Activated B cell treated with CpG ODN at 0.5 μM for 24 hours (primary cell): ENCODE measurements at regions not wholly inside any gene's neighbourhood (a gene's known extent, or its start where the extent isn't known, plus 50 kb on each side); places are given as distances from the start of the nearest gene placed in this dataset.

Experiments
- ATAC-seq: fragments of 200-7000 bp; cut with Tn5 transposase; one replicate; pipeline ENCODE4 v1.10.0; 2021; ENCODE audit warnings: low read depth, mild to moderate bottlenecking, moderate library complexity
- CTCF ChIA-PET: fragments of 350-600 bp; sonication (Branson Sonifier 250); formaldehyde crosslinking; loops from one replicate; lab custom pipeline; 2021; ENCODE audit warnings: antibody characterized with exemption; lab: Charles Lee
- POLR2A ChIA-PET: fragments of 350-600 bp; sonication (Branson Sonifier 250); formaldehyde crosslinking; loops from one replicate; lab custom pipeline; 2021; ENCODE audit warnings: antibody characterized with exemption; lab: Charles Lee
- DNase-seq: peaks from one replicate; pipeline ENCODE4 v3.0.0; 2022
- H3K27ac Mint-ChIP-seq: one replicate; pipeline ENCODE4 v1.8.0; 2020; ENCODE audit warnings: mixed read lengths
- H3K27me3 Mint-ChIP-seq: one replicate; pipeline ENCODE4 v1.8.0; 2021; ENCODE audit warnings: mixed read lengths
- H3K36me3 Mint-ChIP-seq: one replicate; pipeline ENCODE4 v1.8.0; 2021; ENCODE audit warnings: low read depth, mixed read lengths
- H3K4me1 Mint-ChIP-seq: one replicate; pipeline ENCODE4 v1.8.0; 2021; ENCODE audit warnings: mixed read lengths
- H3K4me3 Mint-ChIP-seq: one replicate; pipeline ENCODE4 v1.8.0; 2020; ENCODE audit warnings: mild to moderate bottlenecking, mixed read lengths
- H3K9me3 Mint-ChIP-seq: one replicate; pipeline ENCODE4 v1.8.0; 2020; ENCODE audit warnings: mixed read lengths
- intact Hi-C: fragments of 100-400 bp; cut with micrococcal nuclease; formaldehyde crosslinking; loops from one replicate; pipeline ENCODE4 v1.15.1; 2024
- TF ChIP-seq, protein P1 (sequence below): fragments of 200-600 bp; IDR thresholded peaks from one replicate; pipeline ENCODE4 v1.8.0; 2022; ENCODE audit warnings: antibody characterized with exemption, mild to moderate bottlenecking

DNA sequence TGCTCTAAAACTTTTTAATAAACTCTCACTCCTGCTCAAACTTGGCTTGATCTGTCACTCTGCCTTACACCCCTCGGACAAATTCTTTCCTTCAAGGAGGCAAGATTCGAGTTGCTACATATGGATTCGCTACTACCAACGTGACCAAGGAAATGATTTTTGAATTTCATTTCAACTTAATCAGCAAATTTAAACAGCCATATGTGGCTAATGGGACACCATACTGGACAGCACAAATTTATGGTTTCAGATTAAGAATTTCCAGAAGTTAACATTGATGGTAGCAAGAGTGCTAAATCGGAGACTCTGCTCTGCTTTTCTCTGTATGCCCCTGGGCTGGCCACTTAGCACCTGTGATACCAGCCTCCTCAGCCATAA, 318.2 kb upstream of the PSMD7 start:
- Mint-ChIP-seq H3K9me3 (peaks cover 22% of the 10 kb centered on the region), H3K27ac (no peak overlapping the region), H3K4me1 (no peaks in the 10 kb centered on the region), H3K27me3 (peaks cover 2% of the 10 kb centered on the region), H3K4me3 (no peak overlapping the region), H3K36me3 (no peaks in the 10 kb centered on the region)
- intact Hi-C loops: no loop called here
- TF ChIP-seq, protein P1, sequence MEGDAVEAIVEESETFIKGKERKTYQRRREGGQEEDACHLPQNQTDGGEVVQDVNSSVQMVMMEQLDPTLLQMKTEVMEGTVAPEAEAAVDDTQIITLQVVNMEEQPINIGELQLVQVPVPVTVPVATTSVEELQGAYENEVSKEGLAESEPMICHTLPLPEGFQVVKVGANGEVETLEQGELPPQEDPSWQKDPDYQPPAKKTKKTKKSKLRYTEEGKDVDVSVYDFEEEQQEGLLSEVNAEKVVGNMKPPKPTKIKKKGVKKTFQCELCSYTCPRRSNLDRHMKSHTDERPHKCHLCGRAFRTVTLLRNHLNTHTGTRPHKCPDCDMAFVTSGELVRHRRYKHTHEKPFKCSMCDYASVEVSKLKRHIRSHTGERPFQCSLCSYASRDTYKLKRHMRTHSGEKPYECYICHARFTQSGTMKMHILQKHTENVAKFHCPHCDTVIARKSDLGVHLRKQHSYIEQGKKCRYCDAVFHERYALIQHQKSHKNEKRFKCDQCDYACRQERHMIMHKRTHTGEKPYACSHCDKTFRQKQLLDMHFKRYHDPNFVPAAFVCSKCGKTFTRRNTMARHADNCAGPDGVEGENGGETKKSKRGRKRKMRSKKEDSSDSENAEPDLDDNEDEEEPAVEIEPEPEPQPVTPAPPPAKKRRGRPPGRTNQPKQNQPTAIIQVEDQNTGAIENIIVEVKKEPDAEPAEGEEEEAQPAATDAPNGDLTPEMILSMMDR: no peak
- DNase-seq (no peak), ATAC-seq (no peak)
- ChIA-PET CTCF (no interaction called here), POLR2A (no interaction called here)

DNA sequence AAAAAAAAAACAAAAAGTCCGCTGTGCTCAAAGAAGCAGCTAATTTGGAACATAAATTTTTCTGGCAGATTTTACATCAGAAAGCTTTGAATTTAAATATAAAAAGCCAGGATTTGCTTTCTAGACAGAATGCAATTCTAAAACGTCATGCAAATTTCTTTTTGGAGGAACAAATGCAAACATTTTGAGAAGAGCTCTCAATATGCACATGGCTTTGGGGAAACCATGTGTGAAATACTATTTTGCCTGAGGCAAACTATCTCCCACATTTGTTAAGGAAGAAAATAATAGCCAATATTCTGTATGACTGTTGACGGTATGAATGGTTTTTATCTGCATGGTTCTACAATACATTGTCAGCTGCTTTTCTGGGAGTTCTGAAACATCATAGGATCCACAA, 320.0 kb upstream of the PSMD7 start:
- TF ChIP-seq, protein P1: no peak

DNA sequence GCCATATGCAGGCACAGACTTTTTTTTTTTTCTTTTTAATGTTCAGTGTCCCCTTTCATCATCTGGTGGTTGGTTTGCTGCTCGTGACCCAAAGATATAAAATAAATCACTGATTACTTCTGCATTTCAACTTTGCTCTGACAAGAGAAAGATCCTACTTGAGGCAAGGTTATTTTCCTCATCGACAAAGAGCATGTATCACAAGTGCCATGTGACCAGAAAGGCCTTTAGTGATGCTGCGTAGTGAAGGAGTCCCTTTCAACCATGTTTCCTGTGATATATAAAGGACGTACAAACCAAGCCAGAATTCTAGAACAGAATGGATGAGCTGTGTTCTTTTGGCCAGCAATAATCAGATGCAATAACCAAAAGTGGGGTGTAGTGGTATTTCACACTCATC, 323.4 kb upstream of the PSMD7 start:
- POLR2A ChIA-PET: no interaction called here
- ATAC-seq: no peak
- H3K36me3 Mint-ChIP-seq: no peaks in the 10 kb centered on the region

More for the DNA sequence above, 320.0 kb upstream of the PSMD7 start:
- H3K36me3 Mint-ChIP-seq: no peaks in the 10 kb centered on the region
- intact Hi-C loops: no loop called here
- H3K4me1 Mint-ChIP-seq: no peaks in the 10 kb centered on the region
- ATAC-seq (no peak), DNase-seq (no peak)
- H3K9me3 Mint-ChIP-seq: peaks cover 8% of the 10 kb centered on the region
- CTCF ChIA-PET: no interaction called here
- H3K27ac Mint-ChIP-seq: no peak overlapping the region
- no peak overlapping the region for H3K4me3 Mint-ChIP-seq
- POLR2A ChIA-PET: no interaction called here
- peaks cover 2% of the 10 kb centered on the region for H3K27me3 Mint-ChIP-seq

DNA sequence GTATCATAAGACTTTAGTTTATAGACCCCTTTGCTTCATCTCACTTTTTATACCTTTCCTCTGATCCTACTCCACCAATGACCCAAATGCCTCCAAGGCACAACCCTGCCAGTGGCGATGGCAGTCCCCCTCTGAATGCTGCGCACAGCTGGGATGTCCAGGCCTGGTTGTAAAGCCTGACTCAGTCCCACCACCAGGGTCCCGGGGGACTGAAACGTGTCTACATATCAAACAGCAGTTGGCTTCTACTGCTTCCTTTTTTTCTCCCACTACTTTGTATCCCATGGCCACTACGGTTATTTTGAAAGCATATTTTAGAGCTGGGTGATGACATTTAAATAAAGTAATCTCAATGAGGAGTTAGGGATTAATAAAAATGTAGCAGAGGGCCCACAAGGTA, 329.8 kb upstream of the PSMD7 start:
- ATAC-seq (no peak), DNase-seq (no peak)
- ChIA-PET CTCF (interaction anchor here (2.6 kb wide), 1 partner anchor 11 kb away, joined by 7 read pairs; no protein-coding TSS in a partner anchor), POLR2A (no interaction called here)
- TF ChIP-seq, protein P1: no peak
- Mint-ChIP-seq H3K36me3 (no peaks in the 10 kb centered on the region), H3K9me3 (peaks cover 3% of the 10 kb centered on the region), H3K4me1 (no peaks in the 10 kb centered on the region), H3K4me3 (no peak overlapping the region), H3K27me3 (no peaks in the 10 kb centered on the region), H3K27ac (no peak overlapping the region)
- intact Hi-C loops: no loop called here

More for the DNA sequence above, 323.4 kb upstream of the PSMD7 start:
- Mint-ChIP-seq H3K4me1 (no peaks in the 10 kb centered on the region), H3K4me3 (no peak overlapping the region), H3K9me3 (peaks cover under 1% of the 10 kb centered on the region), H3K27me3 (peaks cover 2% of the 10 kb centered on the region), H3K27ac (no peak overlapping the region)
- intact Hi-C loops: no loop called here
- CTCF ChIA-PET: no interaction called here
- no peak for DNase-seq
- TF ChIP-seq, protein P1: no peak

DNA sequence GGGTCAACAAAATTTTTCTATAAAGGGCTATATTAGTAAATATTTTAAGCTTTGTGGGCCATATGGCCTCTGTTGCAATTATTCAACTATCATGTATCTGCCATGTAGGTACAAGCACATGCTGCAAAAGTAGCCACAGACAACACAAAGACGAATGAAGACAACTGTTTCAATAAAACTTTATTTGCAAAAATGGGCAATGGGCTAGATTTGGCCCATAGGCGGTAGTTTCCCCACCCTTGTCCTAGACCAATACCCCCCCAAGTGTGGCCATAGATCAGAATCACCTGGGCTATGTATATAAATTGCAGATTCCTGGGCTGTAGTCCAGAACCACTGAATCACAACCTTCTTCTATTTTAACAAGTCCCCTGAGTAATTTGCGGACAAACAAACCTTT, 331.0 kb upstream of the PSMD7 start:
- POLR2A ChIA-PET: no interaction called here
- Mint-ChIP-seq H3K4me1 (no peaks in the 10 kb centered on the region), H3K4me3 (no peak overlapping the region), H3K9me3 (peaks cover 6% of the 10 kb centered on the region), H3K27ac (no peak overlapping the region), H3K36me3 (no peaks in the 10 kb centered on the region), H3K27me3 (no peaks in the 10 kb centered on the region)
- CTCF ChIA-PET: interaction anchor here (2.6 kb wide), 1 partner anchor 9 kb away, joined by 7 read pairs; no protein-coding TSS in a partner anchor
- TF ChIP-seq, protein P1: no peak
- ATAC-seq (no peak), DNase-seq (no peak)
- intact Hi-C loops: no loop called here
